H1 (cell line): ENCODE measurements at regions not wholly inside any gene's neighbourhood (a gene's known extent, or its start where the extent isn't known, plus 50 kb on each side); places are given as distances from the start of the nearest gene placed in this dataset.

Experiments used
- CTCF ChIA-PET: fragments of 300-600 bp; sonication (Branson Sonifier 250); formaldehyde crosslinking; loops from one replicate; lab custom pipeline; 2021; ENCODE audit not compliant: partially characterized antibody; lab: Charles Lee
- POLR2A ChIA-PET: fragments of 300-600 bp; sonication (Branson Sonifier 250); formaldehyde crosslinking; loops from one replicate; lab custom pipeline; 2021; ENCODE audit warnings: inconsistent platforms; ENCODE audit not compliant: partially characterized antibody; lab: Charles Lee
- DNase-seq, 2 experiments: peaks; one replicate each; pipeline versions ENCODE4 v3.0.0 to v3.0.0-alpha.2; 2010 to 2022; ENCODE audit warnings: low spot score in 2 of 2, low read depth in 1 of 2, mixed read lengths in 1 of 2
- FAIRE-seq: peaks from 2 replicates; lab custom pipeline; 2011; peaks lifted over from hg19 to GRCh38; lab: Jason Lieb, UNC
- H2AFZ ChIP-seq: 2 replicates; pipeline ENCODE4 v1.8.1; 2012; ENCODE audit warnings: low read length, inconsistent platforms
- H2AK5ac ChIP-seq: 2 replicates; pipeline ENCODE4 v1.6.1; 2013; ENCODE audit warnings: low read depth, low read length
- H2BK120ac ChIP-seq: replicated peaks from 2 replicates; pipeline ENCODE3; 2013; ENCODE audit warnings: low read depth, low read length, inconsistent platforms
- H2BK12ac ChIP-seq: 2 replicates; pipeline ENCODE4 v1.6.1; 2013; ENCODE audit warnings: low read depth, low read length
- H2BK15ac ChIP-seq: 2 replicates; pipeline ENCODE4 v1.6.1; 2013; ENCODE audit warnings: low read length
- H2BK20ac ChIP-seq: 2 replicates; pipeline ENCODE4 v1.6.1; 2013; ENCODE audit warnings: low read length
- H2BK5ac ChIP-seq: 2 replicates; pipeline ENCODE4 v1.6.1; 2013; ENCODE audit warnings: low read depth, low read length
- H3K14ac ChIP-seq: 2 replicates; pipeline ENCODE4 v1.6.1; 2013; ENCODE audit warnings: inconsistent platforms; ENCODE audit not compliant: insufficient read length
- H3K18ac ChIP-seq: 2 replicates; pipeline ENCODE4 v1.6.1; 2013; ENCODE audit warnings: low read length; ENCODE audit errors: extremely low read depth
- H3K23ac ChIP-seq: 2 replicates; pipeline ENCODE4 v1.6.1; 2013; ENCODE audit warnings: inconsistent platforms; ENCODE audit not compliant: insufficient read length
- H3K23me2 ChIP-seq: 2 replicates; pipeline ENCODE4 v1.6.1; 2013; ENCODE audit warnings: low read depth, low read length
- H3K27ac ChIP-seq: 2 replicates; pipeline ENCODE4 v1.6.1; 2011; ENCODE audit warnings: low read depth, low read length, inconsistent platforms
- H3K27me3 ChIP-seq, 4 experiments: replicated peaks in 1 of 4; 1 replicate in 1 of 4; 2 replicates in 3 of 4; pipeline versions ENCODE4 v1.6.1 to v1.8.1; 2011 to 2013; ENCODE audit warnings: low read length in 3 of 4, mild to moderate bottlenecking in 3 of 4, inconsistent platforms in 2 of 4, mixed read lengths in 2 of 4, moderate library complexity in 1 of 4; ENCODE audit not compliant: control insufficient read depth in 3 of 4, insufficient read depth in 3 of 4; ENCODE audit errors: extremely low read depth in 1 of 4
- H3K36me3 ChIP-seq, 4 experiments: 2 replicates each; pipeline versions ENCODE4 v1.6.1 to v1.8.1; 2011 to 2013; ENCODE audit warnings: mild to moderate bottlenecking in 4 of 4, low read length in 3 of 4, moderate library complexity in 2 of 4, control low read depth in 1 of 4, inconsistent platforms in 1 of 4; ENCODE audit not compliant: insufficient read depth in 4 of 4, control insufficient read depth in 2 of 4
- H3K4ac ChIP-seq: replicated peaks from 2 replicates; pipeline ENCODE3; 2013; ENCODE audit warnings: low read length, low read depth, mixed read lengths, inconsistent platforms; ENCODE audit not compliant: insufficient read length
- H3K4me1 ChIP-seq, 4 experiments: replicated peaks in 1 of 4; 1 replicate in 1 of 4; 2 replicates in 3 of 4; pipeline versions ENCODE4 v1.6.1 to v1.8.1; 2011 to 2013; ENCODE audit warnings: low read length in 3 of 4, inconsistent platforms in 2 of 4, mixed read lengths in 1 of 4; ENCODE audit not compliant: insufficient read depth in 4 of 4, control insufficient read depth in 3 of 4
- H3K4me2 ChIP-seq, 2 experiments: 2 replicates each; pipeline versions ENCODE4 v1.6.1 to v1.8.1; 2011 to 2013; ENCODE audit warnings: low read depth in 2 of 2, low read length in 2 of 2, control low read depth in 1 of 2, inconsistent platforms in 1 of 2, mild to moderate bottlenecking in 1 of 2; ENCODE audit not compliant: insufficient read depth in 1 of 2
- H3K4me3 ChIP-seq, 4 experiments: fragments of 200-600, 300-600 bp in 1 of 4; sonication (generic), shearing (Covaris generic), sonication (Bioruptor Twin) in 1 of 4; 2 replicates each; pipeline versions ENCODE4 v1.5.1 to v1.8.1; 2011 to 2016; ENCODE audit warnings: low read length in 4 of 4, low read depth in 3 of 4, control low read depth in 2 of 4, inconsistent platforms in 2 of 4, mild to moderate bottlenecking in 2 of 4, mixed read lengths in 1 of 4, moderate library complexity in 1 of 4; ENCODE audit not compliant: insufficient read depth in 2 of 4; ENCODE audit errors: extremely low read depth in 1 of 4
- H3K56ac ChIP-seq: replicated peaks from 2 replicates; pipeline ENCODE3; 2013; ENCODE audit warnings: low read depth, mild to moderate bottlenecking, mixed read lengths, low read length, inconsistent platforms; ENCODE audit not compliant: insufficient read length
- H3K79me1 ChIP-seq: 2 replicates; pipeline ENCODE4 v1.6.1; 2013; ENCODE audit warnings: low read depth, low read length, control low read depth
- H3K79me2 ChIP-seq, 2 experiments: 2 replicates each; pipeline versions ENCODE4 v1.6.1 to v1.8.1; 2012 to 2013; ENCODE audit warnings: low read length in 2 of 2, mild to moderate bottlenecking in 2 of 2, inconsistent platforms in 1 of 2; ENCODE audit not compliant: insufficient read depth in 2 of 2, control insufficient read depth in 1 of 2
- H3K9ac ChIP-seq, 4 experiments: replicated peaks in 1 of 4; 1 replicate in 1 of 4; 2 replicates in 3 of 4; pipeline versions ENCODE4 v1.6.1 to v1.8.1; 2011 to 2013; ENCODE audit warnings: low read depth in 3 of 4, low read length in 3 of 4, control low read depth in 2 of 4, mild to moderate bottlenecking in 2 of 4, moderate library complexity in 2 of 4, inconsistent platforms in 1 of 4; ENCODE audit errors: extremely low read depth in 1 of 4
- H3K9me3 ChIP-seq, 2 experiments: 2 replicates each; pipeline versions ENCODE4 v1.6.1 to v1.8.1; 2012 to 2013; ENCODE audit warnings: mild to moderate bottlenecking in 2 of 2, moderate library complexity in 2 of 2, control low read depth in 1 of 2, inconsistent platforms in 1 of 2, low read depth in 1 of 2, low read length in 1 of 2, mixed read lengths in 1 of 2; ENCODE audit not compliant: insufficient read depth in 2 of 2
- H4K20me1 ChIP-seq, 2 experiments: replicated peaks in 1 of 2; 2 replicates each; pipeline versions ENCODE3 to v1.8.1; 2011 to 2013; ENCODE audit warnings: inconsistent platforms in 2 of 2, low read length in 2 of 2, mild to moderate bottlenecking in 1 of 2; ENCODE audit not compliant: insufficient read depth in 2 of 2, control insufficient read depth in 1 of 2
- H4K5ac ChIP-seq: 2 replicates; pipeline ENCODE4 v1.6.1; 2013; ENCODE audit warnings: low read length, low read depth, mixed read lengths, inconsistent platforms; ENCODE audit not compliant: insufficient read length
- H4K8ac ChIP-seq: 2 replicates; pipeline ENCODE4 v1.8.0; 2013; ENCODE audit warnings: mild to moderate bottlenecking, moderate library complexity, low read length, inconsistent platforms; ENCODE audit not compliant: insufficient read depth; ENCODE audit errors: extremely low read depth
- H4K91ac ChIP-seq: replicated peaks from 2 replicates; pipeline ENCODE3; 2013; ENCODE audit warnings: low read length, mixed read lengths, inconsistent platforms; ENCODE audit not compliant: insufficient read length
- CBX8 ChIP-seq: fragments of 300-800, 300-1000 bp; sonication (generic); IDR thresholded peaks from 2 replicates; pipeline ENCODE4 v1.7.1; 2016; ENCODE audit warnings: low read depth, low read length, borderline replicate concordance
- CHD1 ChIP-seq: IDR thresholded peaks from 2 replicates; pipeline ENCODE4 v1.6.1; 2012; ENCODE audit warnings: low read depth, low read length, improper control_type of control experiment
- FOSL1 ChIP-seq: IDR thresholded peaks from 2 replicates; pipeline ENCODE4 v1.6.1; 2011; ENCODE audit warnings: mild to moderate bottlenecking, low read depth, low read length, moderate library complexity; ENCODE audit not compliant: insufficient read depth
- GABPA ChIP-seq: IDR thresholded peaks from 2 replicates; pipeline ENCODE4 v1.6.1; 2011; ENCODE audit warnings: mild to moderate bottlenecking, low read length, moderate library complexity, borderline replicate concordance; ENCODE audit not compliant: insufficient read depth
- NANOG ChIP-seq: IDR thresholded peaks from 2 replicates; pipeline ENCODE4 v1.6.1; 2011; ENCODE audit warnings: low read length, low read depth, mild to moderate bottlenecking, inconsistent platforms; ENCODE audit not compliant: insufficient read depth, poor library complexity, severe bottlenecking
- PHF8 ChIP-seq: fragments of 200-600 bp; sonication (generic); conservative IDR thresholded peaks from 2 replicates; pipeline ENCODE4 v1.7.1; 2012; ENCODE audit warnings: low read depth, mild to moderate bottlenecking, inconsistent platforms, low read length, moderate library complexity
- RFX5 ChIP-seq: IDR thresholded peaks from 2 replicates; pipeline ENCODE4 v1.6.1; 2011; ENCODE audit warnings: low read depth, low read length, improper control_type of control experiment, borderline replicate concordance
- RNF2 ChIP-seq: fragments of 200-900, 300-1000 bp; sonication (generic); IDR thresholded peaks from 2 replicates; pipeline ENCODE4 v1.7.1; 2016; ENCODE audit warnings: borderline replicate concordance, low read depth, mild to moderate bottlenecking, antibody characterized with exemption, low read length; ENCODE audit not compliant: poor library complexity, severe bottlenecking; ENCODE audit errors: missing control alignments
- RXRA ChIP-seq: IDR thresholded peaks from 2 replicates; pipeline ENCODE4 v1.6.1; 2011; ENCODE audit warnings: low read depth, mild to moderate bottlenecking, low read length, moderate library complexity; ENCODE audit not compliant: insufficient read depth
- SIN3A ChIP-seq, 2 experiments: IDR thresholded peaks in 1 of 2; conservative IDR thresholded peaks in 1 of 2; 2 replicates each; pipeline ENCODE4 v1.6.1; 2011 to 2012; ENCODE audit warnings: low read length in 2 of 2, improper control_type of control experiment in 1 of 2, low read depth in 1 of 2, mild to moderate bottlenecking in 1 of 2
- TCF12 ChIP-seq: IDR thresholded peaks from 2 replicates; pipeline ENCODE4 v1.6.1; 2011; ENCODE audit warnings: low read depth, mild to moderate bottlenecking, low read length
- TEAD4 ChIP-seq: IDR thresholded peaks from 2 replicates; pipeline ENCODE4 v1.6.1; 2012; ENCODE audit warnings: low read depth, low read length, inconsistent platforms, mixed read lengths
- YY1 ChIP-seq: IDR thresholded peaks from 2 replicates; pipeline ENCODE4 v1.6.1; 2011; ENCODE audit warnings: low read depth, mild to moderate bottlenecking, low read length
- whole genome bisulfite sequencing, 2 experiments: shearing (Covaris generic) in 1 of 2; methylation state at CpG; one replicate each; pipeline versions ENCODE4 v1.1.6 to v1.1.7; 2013 to 2015; ENCODE audit warnings: low lambda C conversion rate in 2 of 2, mixed read lengths in 2 of 2, inconsistent platforms in 1 of 2, low coverage in 1 of 2, missing lambda C conversion rate in 1 of 2; ENCODE audit not compliant: insufficient replicate concordance in 2 of 2, insufficient coverage in 1 of 2, insufficient read length in 1 of 2; ENCODE audit errors: extremely low coverage in 1 of 2, missing lambda C conversion rate in 1 of 2; 5-methylcytosine and 5-hydroxymethylcytosine counted together

- Histone ChIP-seq H3K4ac (peak overlapping the region; percentile 19), H2BK15ac (no peak overlapping the region), H3K56ac (no peak overlapping the region), H3K27me3 (no peaks in the 10 kb centered on the region), H3K79me1 (no peaks in the 10 kb centered on the region), H3K23me2 (0 out of 2 replicates have a peak, but pooled peaks cover 2% of the 10 kb centered on the region), H2BK12ac (peak overlapping the region; percentile 84; the same call in 1 of the 2 replicates), H3K79me2 (no peaks in the 10 kb centered on the region), H3K4me3 (no peak overlapping the region), H2BK5ac (no peak overlapping the region), H3K18ac (no peak overlapping the region), H4K20me1 (peaks cover 0 to 2% of the 10 kb centered on the region in 2 experiments), H3K4me2 (no peak overlapping the region), H4K5ac (no peak overlapping the region), H2AK5ac (no peak overlapping the region), H2BK120ac (no peak overlapping the region), H3K9me3 (no peaks in the 10 kb centered on the region), H3K27ac (no peak overlapping the region), H2BK20ac (no peak overlapping the region), H4K8ac (no peak overlapping the region), H3K9ac (no peak overlapping the region), H3K14ac (no peak overlapping the region), H3K36me3 (no peaks in the 10 kb centered on the region), H2AFZ (no peak overlapping the region), H4K91ac (peak overlapping the region; percentile 50), H3K23ac (no peak overlapping the region), H3K4me1 (peaks cover 4 to 16% (median 13%) of the 10 kb centered on the region in 4 experiments)
- ChIA-PET POLR2A (no interaction called here), CTCF (interaction anchor here (0.6 to 3.2 kb wide), 6 partner anchors 10 to 649 kb away, joined by 3 to 16 read pairs (median 6); no protein-coding TSS in a partner anchor)
- 89% methylated on average over 13 of the region's 13 CpGs; no CpG with 5 or more reads in 1 of the 2 experiments for WGBS, 2 experiments
- no peak for DNase-seq
- FAIRE-seq, result no peak
- TF ChIP-seq CBX8, result no peak
- no peak for TF ChIP-seq RFX5
- TF ChIP-seq FOSL1, result no peak
- TF ChIP-seq NANOG, result no peak
- no peak for TF ChIP-seq TEAD4
- no peak for TF ChIP-seq SIN3A (conservative IDR thresholded peaks at IDR 0.05 in 1 of 2, IDR thresholded peaks at IDR 0.05 in 1 of 2; ENCODE audit: low read depth in 1 of 2, low read length in 2 of 2)
- TF ChIP-seq RXRA, result no peak
- no peak for TF ChIP-seq GABPA
- no peak for TF ChIP-seq TCF12
- TF ChIP-seq CHD1, result no peak
- no peak for TF ChIP-seq YY1
- no peak for TF ChIP-seq PHF8
- TF ChIP-seq RNF2, result no peak
Measured at GRCh38 chr1:31505911-31506497, 70.3 kb upstream of the TINAGL1 start.
